ENCODE measurements at regions not wholly inside any gene's neighbourhood (a gene's known extent, or its start where the extent isn't known, plus 50 kb on each side); places are given as distances from the start of the nearest gene placed in this dataset.

DNA sequence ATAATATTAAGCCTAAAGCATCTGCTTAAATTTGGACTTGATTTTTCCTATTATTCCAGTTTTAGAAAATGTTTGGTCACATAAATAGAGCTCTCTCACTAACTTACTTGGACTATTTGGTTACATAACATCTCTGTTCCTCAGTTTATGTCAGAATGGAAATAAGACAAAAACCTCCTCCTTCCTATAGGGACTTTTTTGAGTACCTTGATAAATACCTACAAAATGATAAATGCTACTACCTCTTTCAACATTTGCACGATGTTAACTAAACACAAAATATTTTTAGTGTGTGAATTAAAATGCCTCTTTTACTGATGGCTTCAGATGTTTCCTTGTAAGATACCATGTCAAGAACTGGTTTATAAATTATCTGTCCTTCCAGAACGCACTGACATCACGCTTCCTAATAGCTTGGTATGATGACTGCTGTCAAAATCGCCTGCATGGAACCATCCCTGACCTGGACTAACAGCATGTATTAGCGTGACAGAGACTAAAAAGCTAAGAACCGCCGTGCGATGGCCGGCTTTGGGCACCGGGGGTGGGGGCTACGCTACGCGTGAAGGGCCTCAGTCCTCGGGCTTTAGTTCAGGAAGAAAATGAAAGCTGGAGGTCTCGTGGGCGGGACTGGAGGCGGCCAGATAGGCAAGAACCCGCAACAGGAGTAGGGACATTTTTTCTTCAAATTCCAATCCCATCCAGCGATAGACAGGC lies 133.2 kb upstream of the BARHL2 start:
- Histone ChIP-seq H3K27ac (ENCODE audit: low read depth, low read length) (no peak overlapping the region), H3K36me3 (ENCODE audit: control insufficient read depth, insufficient read depth, low read length) (no peaks in the 10 kb centered on the region), H3K9ac (ENCODE audit: extremely low read depth, low read length, poor library complexity, severe bottlenecking) (peak overlapping the region; percentile 47), H3K9me3 (ENCODE audit: control insufficient read depth, low read length) (no peaks in the 10 kb centered on the region), H3K27me3 (ENCODE audit: control insufficient read depth, insufficient read depth, low read length, poor library complexity, severe bottlenecking) (peaks cover 56% of the 10 kb centered on the region), H3K4me1 (ENCODE audit: control insufficient read depth, insufficient read depth, low read length) (no peaks in the 10 kb centered on the region), H3K4me3 (ENCODE audit: low read length) (peak overlapping the region; percentile 90)
- peaks cover 7% of the 10 kb centered on the region for H3K4me1 Mint-ChIP-seq
- WGBS, 2 experiments (ENCODE audit: insufficient coverage in 1 of 2, insufficient read length in 1 of 2): 19 to 32% methylated on average over 7 to 19 of the region's 19 CpGs
- peak; percentile 75 for DNase-seq
- peaks cover 76% of the 10 kb centered on the region for H3K27me3 Mint-ChIP-seq (ENCODE audit: insufficient read depth)
- no peak overlapping the region for H3K27ac Mint-ChIP-seq
- no peaks in the 10 kb centered on the region for H3K36me3 Mint-ChIP-seq (ENCODE audit: low read depth)
- H3K9me3 Mint-ChIP-seq: no peaks in the 10 kb centered on the region
- TF ChIP-seq CTCF (conservative IDR thresholded peaks at IDR 0.05): no peak
- H3K4me3 Mint-ChIP-seq: peak overlapping the region; percentile 65

GRCh38 chr1:90841473-90841872 lies 124.4 kb upstream of the BARHL2 start:
- Histone ChIP-seq H3K9ac (ENCODE audit: extremely low read depth, low read length, poor library complexity, severe bottlenecking) (no peak overlapping the region), H3K27me3 (ENCODE audit: control insufficient read depth, insufficient read depth, low read length, poor library complexity, severe bottlenecking) (peaks cover 55% of the 10 kb centered on the region), H3K36me3 (ENCODE audit: control insufficient read depth, insufficient read depth, low read length) (no peaks in the 10 kb centered on the region), H3K4me1 (ENCODE audit: control insufficient read depth, insufficient read depth, low read length) (peaks cover 8% of the 10 kb centered on the region), H3K9me3 (ENCODE audit: control insufficient read depth, low read length) (no peaks in the 10 kb centered on the region), H3K4me3 (ENCODE audit: low read length) (no peak overlapping the region), H3K27ac (ENCODE audit: low read depth, low read length) (no peak overlapping the region)
- WGBS, 2 experiments (ENCODE audit: insufficient coverage in 1 of 2, insufficient read length in 1 of 2): 65 to 83% methylated on average over 1 to 21 of the region's 21 CpGs
- Mint-ChIP-seq H3K4me1 (peaks cover 46% of the 10 kb centered on the region), H3K9me3 (no peaks in the 10 kb centered on the region), H3K36me3 (ENCODE audit: low read depth) (no peaks in the 10 kb centered on the region), H3K27me3 (ENCODE audit: insufficient read depth) (peaks cover 86% of the 10 kb centered on the region), H3K27ac (no peak overlapping the region), H3K4me3 (peak overlapping the region; percentile 33)
- peak; percentile 67 for DNase-seq
- TF ChIP-seq CTCF (conservative IDR thresholded peaks at IDR 0.05): no peak

DNA sequence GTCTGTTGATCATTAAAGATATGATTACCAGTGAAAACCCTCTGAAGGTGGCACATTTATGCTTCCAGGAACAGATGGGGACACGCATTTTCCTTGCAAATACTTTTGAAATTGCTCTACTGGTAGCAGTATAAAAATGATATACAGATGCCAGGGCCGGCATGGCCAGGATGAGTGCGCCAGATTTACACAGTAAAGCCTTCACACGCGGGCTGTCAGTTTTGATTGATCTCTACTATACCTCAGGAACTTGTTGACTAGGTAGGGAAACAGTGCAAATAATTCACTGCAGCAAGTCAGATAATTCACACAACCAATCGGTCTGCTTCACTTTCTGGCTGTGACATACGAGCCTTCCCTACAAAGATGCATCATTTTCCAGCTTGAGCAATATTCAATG lies 123.2 kb upstream of the BARHL2 start:
- 85 to 98% methylated on average over 6 to 7 of the region's 7 CpGs for WGBS, 2 experiments (ENCODE audit: insufficient coverage in 1 of 2, insufficient read length in 1 of 2)
- no peak overlapping the region for H3K4me3 Mint-ChIP-seq
- H3K9me3 ChIP-seq (ENCODE audit: control insufficient read depth, low read length): no peaks in the 10 kb centered on the region

More for the DNA sequence above, 123.2 kb upstream of the BARHL2 start:
- DNase-seq: no peak
- H3K27ac Mint-ChIP-seq: no peak overlapping the region
- H3K27me3 Mint-ChIP-seq (ENCODE audit: insufficient read depth): peaks cover 84% of the 10 kb centered on the region
- Histone ChIP-seq H3K27ac (ENCODE audit: low read depth, low read length) (no peak overlapping the region), H3K9ac (ENCODE audit: extremely low read depth, low read length, poor library complexity, severe bottlenecking) (no peak overlapping the region), H3K4me1 (ENCODE audit: control insufficient read depth, insufficient read depth, low read length) (peaks cover 9% of the 10 kb centered on the region), H3K4me3 (ENCODE audit: low read length) (no peak overlapping the region), H3K36me3 (ENCODE audit: control insufficient read depth, insufficient read depth, low read length) (no peaks in the 10 kb centered on the region), H3K27me3 (ENCODE audit: control insufficient read depth, insufficient read depth, low read length, poor library complexity, severe bottlenecking) (peaks cover 59% of the 10 kb centered on the region)
- no peaks in the 10 kb centered on the region for H3K9me3 Mint-ChIP-seq
- peaks cover 50% of the 10 kb centered on the region for H3K4me1 Mint-ChIP-seq
- TF ChIP-seq CTCF (conservative IDR thresholded peaks at IDR 0.05): no peak
- no peaks in the 10 kb centered on the region for H3K36me3 Mint-ChIP-seq (ENCODE audit: low read depth)

Data from endodermal cell (in vitro differentiated cells).